ENCODE measurements at regions not wholly inside any gene's neighbourhood (a gene's known extent, or its start where the extent isn't known, plus 50 kb on each side); places are given as distances from the start of the nearest gene placed in this dataset.

- H2AFZ ChIP-seq (ENCODE audit: low read depth) = no peak overlapping the region
- TF ChIP-seq, protein P1, sequence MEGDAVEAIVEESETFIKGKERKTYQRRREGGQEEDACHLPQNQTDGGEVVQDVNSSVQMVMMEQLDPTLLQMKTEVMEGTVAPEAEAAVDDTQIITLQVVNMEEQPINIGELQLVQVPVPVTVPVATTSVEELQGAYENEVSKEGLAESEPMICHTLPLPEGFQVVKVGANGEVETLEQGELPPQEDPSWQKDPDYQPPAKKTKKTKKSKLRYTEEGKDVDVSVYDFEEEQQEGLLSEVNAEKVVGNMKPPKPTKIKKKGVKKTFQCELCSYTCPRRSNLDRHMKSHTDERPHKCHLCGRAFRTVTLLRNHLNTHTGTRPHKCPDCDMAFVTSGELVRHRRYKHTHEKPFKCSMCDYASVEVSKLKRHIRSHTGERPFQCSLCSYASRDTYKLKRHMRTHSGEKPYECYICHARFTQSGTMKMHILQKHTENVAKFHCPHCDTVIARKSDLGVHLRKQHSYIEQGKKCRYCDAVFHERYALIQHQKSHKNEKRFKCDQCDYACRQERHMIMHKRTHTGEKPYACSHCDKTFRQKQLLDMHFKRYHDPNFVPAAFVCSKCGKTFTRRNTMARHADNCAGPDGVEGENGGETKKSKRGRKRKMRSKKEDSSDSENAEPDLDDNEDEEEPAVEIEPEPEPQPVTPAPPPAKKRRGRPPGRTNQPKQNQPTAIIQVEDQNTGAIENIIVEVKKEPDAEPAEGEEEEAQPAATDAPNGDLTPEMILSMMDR (conservative IDR thresholded peaks at IDR 0.05; ENCODE audit: low read depth, low read length) = no peak
- H3K27me3 ChIP-seq (ENCODE audit: insufficient read depth, low read depth) = no peaks in the 10 kb centered on the region
Measured at GRCh38 chr2:8328217-8328616, 353.6 kb upstream of the ID2 start.

DNA sequence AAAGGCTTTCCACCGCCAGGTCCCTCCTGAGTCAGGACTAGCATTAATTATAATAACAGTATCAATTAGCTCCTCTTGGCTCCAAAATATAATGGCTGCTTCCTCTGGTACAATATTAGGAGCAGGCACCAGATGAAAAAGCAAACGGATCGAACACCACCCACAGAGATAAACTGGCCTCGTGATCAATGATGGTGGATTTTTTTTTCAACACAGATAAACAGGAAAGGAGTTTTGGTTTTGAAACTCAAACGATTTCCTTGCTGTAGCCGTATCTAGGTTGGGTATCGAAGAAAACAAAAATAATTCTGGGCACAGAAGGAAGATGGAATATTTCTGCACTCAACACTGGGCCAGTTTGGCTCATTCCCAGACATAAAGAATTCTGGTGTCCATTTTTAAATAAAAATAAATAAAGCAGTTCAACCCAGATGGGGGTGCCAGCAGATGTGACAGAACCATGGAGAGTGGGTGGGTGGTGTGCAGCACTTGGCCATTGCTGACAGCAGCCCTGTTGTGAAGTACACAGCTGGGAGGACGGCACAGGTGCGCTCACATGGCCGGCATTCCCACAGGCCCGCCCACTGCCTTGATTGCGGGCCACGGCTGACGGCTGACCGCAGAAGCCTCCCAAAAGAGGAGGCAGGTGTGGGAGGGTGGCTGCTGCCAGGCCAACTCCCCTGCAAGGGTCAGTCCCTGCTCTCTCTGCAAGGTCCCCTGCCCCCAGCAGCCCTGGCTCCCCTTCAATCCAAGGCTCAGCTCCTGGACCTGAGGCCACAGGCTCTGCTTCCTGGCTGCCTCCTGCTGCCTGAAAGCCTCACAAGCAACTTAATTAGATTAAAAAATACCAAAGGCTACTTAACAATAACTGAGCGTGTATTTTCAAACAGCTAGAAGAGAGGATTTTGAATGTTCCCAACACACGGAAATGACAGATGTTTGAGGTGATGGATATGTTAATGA, 351.9 kb upstream of the ID2 start:
- Histone ChIP-seq H3K79me2 (ENCODE audit: insufficient read depth, low read depth) (no peaks in the 10 kb centered on the region), H3K4me2 (peak overlapping the region; percentile 47), H4K20me1 (ENCODE audit: insufficient read depth) (no peaks in the 10 kb centered on the region), H2AFZ (ENCODE audit: low read depth) (peak overlapping the region; percentile 24; the same call in 1 of the 2 replicates), H3K4me1 (ENCODE audit: low read depth, poor library complexity, severe bottlenecking) (peaks cover 51% of the 10 kb centered on the region), H3K4me3 (IDR thresholded peaks at IDR 0.05; ENCODE audit: insufficient read depth, low read depth, low read length) (no peak overlapping the region), H3K36me3 (ENCODE audit: insufficient read depth) (no peaks in the 10 kb centered on the region), H3K27me3 (ENCODE audit: insufficient read depth, low read depth) (no peaks in the 10 kb centered on the region), H3K9ac (no peak overlapping the region), H3K27ac (peak overlapping the region; percentile 45)
- TF ChIP-seq, protein P1 (conservative IDR thresholded peaks at IDR 0.05; ENCODE audit: low read depth, low read length) = no peak

More at GRCh38 chr2:8328217-8328616, 353.6 kb upstream of the ID2 start:
- Histone ChIP-seq H4K20me1 (ENCODE audit: insufficient read depth) (no peaks in the 10 kb centered on the region), H3K36me3 (ENCODE audit: insufficient read depth) (no peaks in the 10 kb centered on the region), H3K4me1 (ENCODE audit: low read depth, poor library complexity, severe bottlenecking) (peaks cover 51% of the 10 kb centered on the region), H3K27ac (no peak overlapping the region), H3K4me2 (peak overlapping the region; percentile 11; the same call in 1 of the 2 replicates), H3K79me2 (ENCODE audit: insufficient read depth, low read depth) (no peaks in the 10 kb centered on the region), H3K9ac (no peak overlapping the region), H3K4me3 (IDR thresholded peaks at IDR 0.05; ENCODE audit: insufficient read depth, low read depth, low read length) (no peak overlapping the region)

GRCh38 chr2:8331068-8331467, 350.8 kb upstream of the ID2 start:
- Histone ChIP-seq H3K4me3 (IDR thresholded peaks at IDR 0.05; ENCODE audit: insufficient read depth, low read depth, low read length) (no peak overlapping the region), H3K4me2 (no peak overlapping the region), H3K36me3 (ENCODE audit: insufficient read depth) (no peaks in the 10 kb centered on the region), H2AFZ (ENCODE audit: low read depth) (no peak overlapping the region), H3K79me2 (ENCODE audit: insufficient read depth, low read depth) (no peaks in the 10 kb centered on the region), H4K20me1 (ENCODE audit: insufficient read depth) (no peaks in the 10 kb centered on the region), H3K9ac (no peak overlapping the region), H3K27ac (no peak overlapping the region), H3K4me1 (ENCODE audit: low read depth, poor library complexity, severe bottlenecking) (peaks cover 51% of the 10 kb centered on the region), H3K27me3 (ENCODE audit: insufficient read depth, low read depth) (no peaks in the 10 kb centered on the region)
- TF ChIP-seq, protein P1 (conservative IDR thresholded peaks at IDR 0.05; ENCODE audit: low read depth, low read length) = no peak

DNA sequence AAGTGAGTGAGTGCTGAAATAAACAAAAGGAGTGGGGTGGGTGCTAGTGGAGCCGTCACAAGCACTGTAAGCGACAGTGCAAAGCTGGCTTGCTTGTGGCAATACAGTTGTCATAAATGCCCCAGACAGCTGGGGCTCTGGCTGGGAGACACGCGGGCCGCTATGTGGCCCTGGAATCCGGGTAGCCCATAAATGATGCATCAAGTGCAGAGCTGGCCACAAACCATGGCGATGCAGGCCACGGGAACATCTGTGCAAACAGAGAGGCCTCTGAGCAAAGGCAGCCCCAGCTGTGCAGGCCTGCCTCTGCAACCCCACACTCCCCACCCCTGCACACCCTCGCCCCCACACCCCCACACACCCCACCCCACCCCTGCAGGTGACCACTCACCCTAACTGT, 349.2 kb upstream of the ID2 start:
- TF ChIP-seq, protein P1 (conservative IDR thresholded peaks at IDR 0.05; ENCODE audit: low read depth, low read length) = no peak
- Histone ChIP-seq H3K36me3 (ENCODE audit: insufficient read depth) (no peaks in the 10 kb centered on the region), H3K4me3 (IDR thresholded peaks at IDR 0.05; ENCODE audit: insufficient read depth, low read depth, low read length) (no peak overlapping the region), H4K20me1 (ENCODE audit: insufficient read depth) (no peaks in the 10 kb centered on the region), H2AFZ (ENCODE audit: low read depth) (no peak overlapping the region), H3K4me2 (no peak overlapping the region), H3K79me2 (ENCODE audit: insufficient read depth, low read depth) (no peaks in the 10 kb centered on the region), H3K27ac (no peak overlapping the region), H3K27me3 (ENCODE audit: insufficient read depth, low read depth) (no peaks in the 10 kb centered on the region), H3K4me1 (ENCODE audit: low read depth, poor library complexity, severe bottlenecking) (peaks cover 50% of the 10 kb centered on the region), H3K9ac (no peak overlapping the region)

All from KMS-11 (cell line).